ENCODE measurements at regions not wholly inside any gene's neighbourhood (a gene's known extent, or its start where the extent isn't known, plus 50 kb on each side); places are given as distances from the start of the nearest gene placed in this dataset.

DNA sequence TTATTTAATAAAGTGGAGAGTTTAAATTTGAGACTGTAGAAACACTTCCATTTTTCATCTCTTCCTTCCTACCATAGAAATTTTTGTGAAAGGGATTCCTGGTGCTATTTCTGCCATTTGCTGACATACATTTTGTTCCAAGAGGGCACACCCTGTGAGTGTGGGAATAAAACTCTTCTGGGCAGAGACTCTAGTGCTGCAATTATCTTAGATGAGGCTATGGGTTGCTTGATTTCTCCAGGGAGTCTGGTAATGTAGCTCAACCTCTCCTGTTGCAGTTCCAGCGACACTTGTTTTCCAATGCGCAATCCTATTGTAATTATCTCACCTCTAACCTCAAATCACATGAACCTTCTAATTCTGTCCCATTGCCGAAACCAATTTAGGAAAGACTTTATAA, 60.1 kb upstream of the ZSWIM2 start:
- no peaks in the 10 kb centered on the region for H3K27me3 ChIP-seq (ENCODE audit: control insufficient read depth, insufficient read depth, low read length)
- ChIA-PET POLR2A (ENCODE audit: unreplicated experiment) (no interaction called here), CTCF (no interaction called here)
- H2AK5ac ChIP-seq (ENCODE audit: low read depth, low read length), result no peak overlapping the region
- H3K18ac ChIP-seq (ENCODE audit: low read depth, low read length), result no peak overlapping the region
- no peak overlapping the region for H2BK120ac ChIP-seq (ENCODE audit: low read depth, low read length)
- no peaks in the 10 kb centered on the region for H3K9me1 ChIP-seq (ENCODE audit: insufficient read depth, low read length)
- H3K9me3 ChIP-seq (ENCODE audit: control insufficient read depth, insufficient read depth, low read length), result no peaks in the 10 kb centered on the region
- no peak overlapping the region for H4K5ac ChIP-seq (ENCODE audit: low read depth, low read length)
- no peak overlapping the region for H2BK20ac ChIP-seq (ENCODE audit: low read depth, low read length)
- no peak overlapping the region for H2BK5ac ChIP-seq (ENCODE audit: low read depth, low read length, poor library complexity, severe bottlenecking)
- H2AFZ ChIP-seq (replicated peaks; ENCODE audit: low read length, poor library complexity), result no peak overlapping the region
- no peaks in the 10 kb centered on the region for H3K79me1 ChIP-seq (ENCODE audit: low read depth in 1 of 2, low read length in 2 of 2)
- H3K4me2 ChIP-seq (ENCODE audit: low read depth, low read length), result no peak overlapping the region
- in situ Hi-C loops (cut with MboI; ENCODE audit: low sequenced_read_pairs), result no loop called here
- no peak overlapping the region for H3K14ac ChIP-seq (replicated peaks; ENCODE audit: low read depth, low read length)
- no peak overlapping the region for H3K56ac ChIP-seq (ENCODE audit: extremely low read depth, insufficient read depth, low read length)
- TF ChIP-seq CEBPB (IDR thresholded peaks at IDR 0.05; ENCODE audit: low read depth, low read length), result no peak
- TF ChIP-seq SMC3 (IDR thresholded peaks at IDR 0.05; ENCODE audit: low read depth, low read length), result no peak
- TF ChIP-seq, protein P1, sequence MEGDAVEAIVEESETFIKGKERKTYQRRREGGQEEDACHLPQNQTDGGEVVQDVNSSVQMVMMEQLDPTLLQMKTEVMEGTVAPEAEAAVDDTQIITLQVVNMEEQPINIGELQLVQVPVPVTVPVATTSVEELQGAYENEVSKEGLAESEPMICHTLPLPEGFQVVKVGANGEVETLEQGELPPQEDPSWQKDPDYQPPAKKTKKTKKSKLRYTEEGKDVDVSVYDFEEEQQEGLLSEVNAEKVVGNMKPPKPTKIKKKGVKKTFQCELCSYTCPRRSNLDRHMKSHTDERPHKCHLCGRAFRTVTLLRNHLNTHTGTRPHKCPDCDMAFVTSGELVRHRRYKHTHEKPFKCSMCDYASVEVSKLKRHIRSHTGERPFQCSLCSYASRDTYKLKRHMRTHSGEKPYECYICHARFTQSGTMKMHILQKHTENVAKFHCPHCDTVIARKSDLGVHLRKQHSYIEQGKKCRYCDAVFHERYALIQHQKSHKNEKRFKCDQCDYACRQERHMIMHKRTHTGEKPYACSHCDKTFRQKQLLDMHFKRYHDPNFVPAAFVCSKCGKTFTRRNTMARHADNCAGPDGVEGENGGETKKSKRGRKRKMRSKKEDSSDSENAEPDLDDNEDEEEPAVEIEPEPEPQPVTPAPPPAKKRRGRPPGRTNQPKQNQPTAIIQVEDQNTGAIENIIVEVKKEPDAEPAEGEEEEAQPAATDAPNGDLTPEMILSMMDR (conservative IDR thresholded peaks at IDR 0.05; ENCODE audit: low read depth, low read length), result no peak
- TF ChIP-seq, protein P2, sequence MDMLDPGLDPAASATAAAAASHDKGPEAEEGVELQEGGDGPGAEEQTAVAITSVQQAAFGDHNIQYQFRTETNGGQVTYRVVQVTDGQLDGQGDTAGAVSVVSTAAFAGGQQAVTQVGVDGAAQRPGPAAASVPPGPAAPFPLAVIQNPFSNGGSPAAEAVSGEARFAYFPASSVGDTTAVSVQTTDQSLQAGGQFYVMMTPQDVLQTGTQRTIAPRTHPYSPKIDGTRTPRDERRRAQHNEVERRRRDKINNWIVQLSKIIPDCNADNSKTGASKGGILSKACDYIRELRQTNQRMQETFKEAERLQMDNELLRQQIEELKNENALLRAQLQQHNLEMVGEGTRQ (IDR thresholded peaks at IDR 0.05; ENCODE audit: low read depth, low read length), result no peak
- TF ChIP-seq RAD21 (IDR thresholded peaks at IDR 0.05; ENCODE audit: low read length), result no peak
- no peak for TF ChIP-seq RCOR1 (IDR thresholded peaks at IDR 0.05; ENCODE audit: insufficient replicate concordance, low read length)
- no peak for TF ChIP-seq NFE2L2 (IDR thresholded peaks at IDR 0.05; ENCODE audit: low read depth, low read length)
- TF ChIP-seq FOS (IDR thresholded peaks at IDR 0.05; ENCODE audit: low read depth, low read length), result no peak
- TF ChIP-seq, protein P3, sequence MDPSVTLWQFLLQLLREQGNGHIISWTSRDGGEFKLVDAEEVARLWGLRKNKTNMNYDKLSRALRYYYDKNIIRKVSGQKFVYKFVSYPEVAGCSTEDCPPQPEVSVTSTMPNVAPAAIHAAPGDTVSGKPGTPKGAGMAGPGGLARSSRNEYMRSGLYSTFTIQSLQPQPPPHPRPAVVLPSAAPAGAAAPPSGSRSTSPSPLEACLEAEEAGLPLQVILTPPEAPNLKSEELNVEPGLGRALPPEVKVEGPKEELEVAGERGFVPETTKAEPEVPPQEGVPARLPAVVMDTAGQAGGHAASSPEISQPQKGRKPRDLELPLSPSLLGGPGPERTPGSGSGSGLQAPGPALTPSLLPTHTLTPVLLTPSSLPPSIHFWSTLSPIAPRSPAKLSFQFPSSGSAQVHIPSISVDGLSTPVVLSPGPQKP (IDR thresholded peaks at IDR 0.05; ENCODE audit: borderline replicate concordance, low read depth, low read length), result no peak
- TF ChIP-seq BHLHE40 (IDR thresholded peaks at IDR 0.05; ENCODE audit: low read depth, low read length), result no peak
- TF ChIP-seq MAFK (IDR thresholded peaks at IDR 0.05; ENCODE audit: low read depth, low read length), result no peak
- TF ChIP-seq MAZ (IDR thresholded peaks at IDR 0.05; ENCODE audit: borderline replicate concordance, low read depth, low read length), result no peak
- TF ChIP-seq POLR2A (IDR thresholded peaks at IDR 0.05; ENCODE audit: low read depth, low read length), result no peak
- TF ChIP-seq RFX5 (IDR thresholded peaks at IDR 0.05; ENCODE audit: low read depth, low read length), result no peak
- H4K91ac ChIP-seq (ENCODE audit: insufficient read depth, low read depth, low read length), result no peak overlapping the region
- no peaks in the 10 kb centered on the region for H3K36me3 ChIP-seq (ENCODE audit: control insufficient read depth, insufficient read depth, low read length)
- WGBS, 2 experiments (ENCODE audit: extremely low coverage in 2 of 2, insufficient read length in 1 of 2), result no CpG with 5 or more reads among the region's 3 CpGs
- H4K20me1 ChIP-seq (ENCODE audit: insufficient read depth, low read length), result no peaks in the 10 kb centered on the region
- no peak overlapping the region for H4K8ac ChIP-seq (ENCODE audit: low read depth in 2 of 2, low read length in 2 of 2)
- no peak overlapping the region for H3K27ac ChIP-seq (ENCODE audit: insufficient read depth, low read length)
- BruUV-seq (replicated peaks), result no TSS peak
- dilution Hi-C loops (cut with HindIII; ENCODE audit: low sequenced_read_pairs, unreplicated experiment), result no loop called here
- H3K9ac ChIP-seq (ENCODE audit: low read depth, low read length), result no peak overlapping the region
- no peak overlapping the region for H3K4ac ChIP-seq (ENCODE audit: low read depth, low read length)
- no peak overlapping the region for H2AK9ac ChIP-seq (replicated peaks; ENCODE audit: low read depth, low read length, poor library complexity)
- ATAC-seq (ENCODE audit: low read depth), result no peak
- no peak overlapping the region for H3K23ac ChIP-seq (ENCODE audit: low read depth, low read length)
- intact Hi-C loops (cut with micrococcal nuclease), result no loop called here
- no peak overlapping the region for H3K4me3 ChIP-seq (ENCODE audit: insufficient read depth, low read depth, low read length)
- no peak overlapping the region for H2BK15ac ChIP-seq (ENCODE audit: low read depth, low read length)
- no peaks in the 10 kb centered on the region for H3K4me1 ChIP-seq (ENCODE audit: control insufficient read depth, insufficient read depth, low read length)
- no peak for DNase-seq
